ENCODE measurements at regions not wholly inside any gene's neighbourhood (a gene's known extent, or its start where the extent isn't known, plus 50 kb on each side); places are given as distances from the start of the nearest gene placed in this dataset.

- TF ChIP-seq CTCF (IDR thresholded peaks at IDR 0.05; ENCODE audit: control extremely low read depth in 1 of 3, insufficient read depth in 1 of 3, low read depth in 1 of 3, low read length in 3 of 3) (no peak), SUZ12 (IDR thresholded peaks at IDR 0.05; ENCODE audit: low read length) (no peak), TAF1 (IDR thresholded peaks at IDR 0.05; ENCODE audit: low read depth, low read length) (no peak), POLR2A (IDR thresholded peaks at IDR 0.05; ENCODE audit: control extremely low read depth in 1 of 2, low read depth in 2 of 2, low read length in 2 of 2) (no peak), SRF (IDR thresholded peaks at IDR 0.05; ENCODE audit: low read depth, low read length) (no peak), BRCA1 (IDR thresholded peaks at IDR 0.05; ENCODE audit: low read depth, low read length) (no peak), SIRT6 (IDR thresholded peaks at IDR 0.05; ENCODE audit: low read length) (no peak), KDM1A (IDR thresholded peaks at IDR 0.05; ENCODE audit: borderline replicate concordance, low read length) (no peak)
Observed at GRCh38 chr14:45492876-45493275, 239.9 kb upstream of the MIS18BP1 start.

Measured in H1 (cell line).